NCI-H1930 (cell line): ENCODE measurements at regions not wholly inside any gene's neighbourhood (a gene's known extent, or its start where the extent isn't known, plus 50 kb on each side); places are given as distances from the start of the nearest gene placed in this dataset.
"Not testable (repeated sequence)": the region's sequence is repeated elsewhere in the genome, so short reads cannot be mapped to it uniquely, and the experiment has no call there.

Experiments
- DNase-seq, 2 experiments: peaks; one replicate each; lab custom pipeline; 2025; lab: John Stamatoyannopoulos, UW

DNA sequence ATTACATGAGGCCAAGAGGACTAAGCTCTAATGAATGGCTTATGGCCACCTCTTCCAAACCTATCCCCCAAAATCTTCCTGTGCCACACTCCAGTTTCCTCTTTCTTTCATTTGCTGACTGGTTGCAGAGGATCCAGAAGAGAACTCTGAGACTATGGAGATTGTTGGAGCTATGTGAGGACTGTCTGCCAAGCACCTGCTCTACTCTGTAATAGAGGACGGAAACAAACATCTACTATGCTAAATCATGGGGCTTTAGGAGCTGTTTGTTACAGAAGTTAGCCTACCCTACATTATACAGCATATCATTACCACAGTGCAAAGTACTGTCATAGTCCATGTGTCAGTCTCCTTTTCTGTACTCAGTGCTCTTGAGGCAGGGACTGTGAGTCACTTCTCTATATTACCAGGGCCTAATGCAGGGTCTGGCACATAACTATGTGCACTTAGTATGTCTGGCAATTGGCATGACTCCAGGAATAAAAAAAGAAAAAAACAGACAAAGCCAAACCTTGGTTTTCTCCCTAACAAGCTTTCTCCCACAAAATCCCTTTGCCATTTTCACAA is 95.1 kb downstream of the RPAP3 start:
- no peak for DNase-seq

DNA sequence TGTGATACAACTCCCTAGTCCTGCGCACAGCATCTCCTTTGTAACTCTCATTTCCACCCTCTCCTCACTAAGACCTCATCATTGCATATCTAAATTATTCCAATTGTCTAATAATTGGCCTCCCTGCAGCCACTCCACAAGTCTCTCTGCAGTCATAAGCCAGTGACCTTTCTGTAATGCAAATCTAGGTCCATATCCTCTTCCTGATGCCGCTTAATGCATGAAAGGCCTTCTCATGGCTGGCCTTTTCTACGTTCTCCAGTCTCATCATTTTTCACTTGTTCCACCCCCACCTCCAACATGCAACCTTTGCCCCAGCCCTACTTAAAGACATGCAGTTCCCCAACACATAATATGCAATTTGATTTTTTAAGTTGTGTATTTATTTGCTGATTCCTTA is 96.0 kb downstream of the RPAP3 start:
- no peak for DNase-seq

- not testable (repeated sequence) for DNase-seq
These were observed 97.2 kb downstream of the RPAP3 start for GRCh38 chr12:47608671-47609070.

DNA sequence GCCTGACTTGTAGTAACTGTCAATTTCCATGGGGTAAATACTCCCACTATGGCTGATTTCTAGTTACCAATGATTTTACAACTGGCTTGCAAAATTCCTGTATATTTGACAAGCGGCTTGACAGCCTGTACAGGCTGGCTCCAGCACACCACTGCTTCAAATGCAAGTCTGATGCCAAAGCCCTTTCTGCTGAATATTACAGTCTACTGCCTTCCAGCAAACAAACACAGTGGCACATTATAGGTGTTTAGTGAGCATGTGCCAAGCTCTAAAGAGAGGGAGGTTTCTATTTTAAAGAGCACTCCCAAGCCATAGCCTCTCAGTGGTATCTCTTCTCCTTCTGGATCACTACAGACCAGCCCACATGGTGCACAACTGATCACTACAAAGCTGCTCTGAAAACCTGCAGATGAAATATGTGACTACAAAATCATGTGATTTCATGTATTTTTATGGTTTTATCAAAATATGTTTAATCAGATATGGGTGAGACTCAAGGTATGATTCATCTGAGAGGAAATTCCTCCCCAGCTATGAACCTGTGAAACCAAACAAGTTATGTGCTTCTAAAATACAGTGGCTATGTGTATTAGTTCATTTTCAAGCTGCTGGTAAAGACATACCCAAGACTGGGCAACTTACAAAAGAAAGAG is 101.5 kb downstream of the RPAP3 start:
- no peak for DNase-seq

GRCh38 chr12:47602949-47603558 is 102.8 kb downstream of the RPAP3 start:
- no peak for DNase-seq

- DNase-seq: no peak
These were observed 103.5 kb downstream of the RPAP3 start for GRCh38 chr12:47602325-47602724.

DNA sequence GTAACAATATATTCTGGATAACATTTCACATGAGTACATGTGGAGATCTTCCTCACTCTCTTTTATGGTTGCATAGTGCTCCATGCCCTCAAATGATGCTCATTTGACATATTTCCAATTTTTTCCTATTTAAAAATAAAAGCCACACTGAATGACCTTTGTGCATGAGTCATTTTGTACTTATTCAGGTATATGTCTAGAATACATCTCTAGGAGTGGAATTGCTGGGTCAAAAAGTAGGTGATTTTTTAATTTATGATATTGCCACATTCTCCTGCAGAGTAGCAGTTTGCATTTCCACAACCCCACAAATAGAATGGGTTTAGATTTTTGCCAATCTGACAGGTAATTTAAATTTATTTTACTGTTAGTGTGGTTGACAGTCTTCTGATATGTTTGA is 104.8 kb downstream of the RPAP3 start:
- no peak for DNase-seq

DNA sequence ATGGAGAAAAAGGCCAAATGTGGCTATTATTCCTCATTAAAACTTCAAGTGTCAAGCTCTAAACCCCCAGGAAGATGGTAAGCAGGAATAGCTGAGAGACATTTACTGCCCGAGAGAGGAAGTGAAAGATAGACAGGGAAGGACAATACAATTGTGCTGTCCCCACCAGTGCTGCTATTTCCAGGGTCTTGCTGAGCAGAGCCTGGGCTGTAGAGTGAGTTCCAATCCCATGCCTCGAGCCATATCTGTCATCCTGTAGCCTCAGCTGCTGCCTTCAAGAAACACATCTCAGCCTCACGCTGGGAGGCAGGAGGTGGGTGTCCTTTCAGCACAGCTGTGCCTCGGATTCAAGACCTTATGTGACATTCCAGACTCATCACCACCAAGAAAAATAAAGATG is 114.0 kb downstream of the RPAP3 start:
- no peak for DNase-seq

DNA sequence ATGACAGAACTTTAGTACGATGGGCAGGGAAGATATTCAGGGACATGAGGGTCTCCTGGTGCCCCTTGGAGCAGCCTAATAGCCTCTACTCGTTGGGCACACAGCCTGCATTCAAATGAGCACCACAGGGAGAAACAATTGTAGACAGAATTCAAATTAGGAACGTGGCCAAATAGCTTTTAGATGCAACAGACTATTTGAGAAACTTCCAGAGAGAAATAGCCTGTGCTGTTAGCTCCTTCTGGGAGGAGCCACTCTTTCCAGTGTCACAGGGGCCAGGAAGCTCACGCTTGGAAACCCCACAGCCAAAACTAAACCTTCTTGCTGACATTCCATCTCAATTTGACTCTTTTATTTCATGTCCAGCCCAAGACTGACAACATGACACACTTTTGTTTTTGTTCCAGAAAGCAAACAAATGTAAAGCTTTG is 114.5 kb downstream of the RPAP3 start:
- DNase-seq: no peak

DNA sequence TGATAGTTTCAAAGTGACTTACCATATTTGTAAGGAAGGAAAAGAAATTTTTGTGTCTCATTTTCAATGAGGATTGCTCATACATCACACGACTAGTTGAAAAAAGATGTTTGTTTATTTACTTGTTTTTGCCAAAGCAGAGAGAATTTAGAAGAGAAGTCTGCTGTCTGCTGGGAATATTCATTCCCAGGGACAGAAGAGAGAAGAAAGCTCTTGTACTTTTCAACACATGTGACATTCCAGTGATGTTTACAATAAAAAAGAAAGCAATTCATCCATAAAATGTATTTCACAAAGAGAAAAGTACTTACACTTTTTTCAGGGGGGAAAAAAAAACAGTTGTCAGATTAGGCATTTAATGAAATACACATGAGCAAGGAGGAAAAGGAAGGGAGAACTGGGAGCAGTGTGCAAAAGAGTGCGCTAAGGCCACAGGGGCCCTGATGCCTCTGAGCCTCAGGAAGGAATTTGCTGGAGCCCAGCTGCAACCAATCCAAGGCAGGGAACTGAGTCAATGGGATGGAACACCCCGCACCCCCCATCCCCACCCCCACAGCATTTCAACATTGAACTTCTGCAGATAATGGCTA is 115.0 kb downstream of the RPAP3 start:
- no peak for DNase-seq

DNA sequence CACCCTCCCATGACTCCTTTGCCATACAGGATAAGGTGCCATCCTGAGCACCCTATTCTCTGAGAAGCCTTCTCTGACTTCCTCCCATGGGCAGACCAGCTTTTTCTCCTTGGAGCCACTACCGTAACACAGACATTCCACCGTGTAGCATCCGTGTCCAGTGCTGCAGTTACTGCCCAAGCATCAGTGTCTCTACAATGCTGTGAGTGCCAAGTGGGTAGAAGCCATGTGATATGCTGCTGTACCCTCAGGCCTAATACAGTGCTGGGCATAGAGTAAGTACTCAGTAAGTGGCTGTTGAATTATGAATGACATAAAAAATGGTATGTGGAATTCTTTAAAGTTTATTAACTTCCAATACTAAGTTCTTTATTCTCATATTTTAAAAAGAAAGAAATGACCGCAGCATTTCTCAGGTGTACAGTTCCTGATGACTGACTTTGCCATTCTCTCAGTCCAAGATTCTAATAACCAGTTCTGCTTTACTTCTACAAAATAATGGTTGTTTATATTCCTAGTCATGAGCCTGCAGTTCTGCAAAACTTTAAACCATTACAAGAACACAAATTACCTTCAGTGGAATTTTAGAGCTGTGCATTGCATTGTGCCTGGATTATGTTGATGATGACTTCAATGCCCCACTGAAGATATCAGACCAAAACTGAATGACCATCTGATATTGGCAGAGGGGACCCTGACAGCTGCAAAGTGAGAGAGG is 118.7 kb downstream of the RPAP3 start:
- no peak for DNase-seq

- no peak for DNase-seq
These were observed 120.3 kb downstream of the RPAP3 start for GRCh38 chr12:47585507-47585906.

GRCh38 chr12:47578836-47579235 is 127.0 kb downstream of the RPAP3 start:
- DNase-seq: no peak

DNA sequence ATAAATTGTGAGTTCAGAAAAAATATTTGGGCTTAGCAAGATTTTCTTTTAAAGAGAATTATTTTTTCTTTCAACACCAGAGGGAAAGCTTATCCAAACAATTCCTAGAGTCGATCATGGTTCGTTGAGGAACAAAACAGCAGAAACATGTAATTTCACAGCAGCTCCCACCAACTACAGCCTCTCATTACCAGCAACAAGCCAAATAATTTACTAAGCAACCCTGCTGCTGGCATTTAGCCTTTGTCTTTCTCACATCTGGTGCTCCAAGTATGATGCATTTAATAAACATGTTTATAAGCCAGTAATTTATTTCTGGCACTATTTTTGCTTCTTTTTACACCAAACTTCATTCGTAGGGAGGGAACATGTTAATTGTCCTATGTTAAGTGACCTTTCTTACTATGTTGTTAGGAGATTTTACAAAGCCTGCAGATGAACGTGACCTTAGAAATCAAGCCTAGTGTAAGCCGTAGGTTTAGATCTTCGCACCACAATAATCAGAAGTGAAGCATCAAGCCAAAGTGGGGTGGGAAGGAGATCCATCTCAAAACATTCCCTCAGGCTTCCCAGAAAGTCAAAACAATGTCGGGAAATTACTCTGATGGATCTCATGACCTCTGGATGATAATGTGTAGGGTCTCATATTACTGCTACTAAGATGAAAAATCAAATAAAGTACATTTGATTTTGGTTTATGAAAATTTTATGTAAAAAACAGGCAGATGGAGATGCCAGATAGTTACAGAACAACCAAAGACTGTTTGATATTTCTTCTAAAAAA is 128.4 kb downstream of the RPAP3 start:
- DNase-seq: peak; percentile 54 to 80

DNA sequence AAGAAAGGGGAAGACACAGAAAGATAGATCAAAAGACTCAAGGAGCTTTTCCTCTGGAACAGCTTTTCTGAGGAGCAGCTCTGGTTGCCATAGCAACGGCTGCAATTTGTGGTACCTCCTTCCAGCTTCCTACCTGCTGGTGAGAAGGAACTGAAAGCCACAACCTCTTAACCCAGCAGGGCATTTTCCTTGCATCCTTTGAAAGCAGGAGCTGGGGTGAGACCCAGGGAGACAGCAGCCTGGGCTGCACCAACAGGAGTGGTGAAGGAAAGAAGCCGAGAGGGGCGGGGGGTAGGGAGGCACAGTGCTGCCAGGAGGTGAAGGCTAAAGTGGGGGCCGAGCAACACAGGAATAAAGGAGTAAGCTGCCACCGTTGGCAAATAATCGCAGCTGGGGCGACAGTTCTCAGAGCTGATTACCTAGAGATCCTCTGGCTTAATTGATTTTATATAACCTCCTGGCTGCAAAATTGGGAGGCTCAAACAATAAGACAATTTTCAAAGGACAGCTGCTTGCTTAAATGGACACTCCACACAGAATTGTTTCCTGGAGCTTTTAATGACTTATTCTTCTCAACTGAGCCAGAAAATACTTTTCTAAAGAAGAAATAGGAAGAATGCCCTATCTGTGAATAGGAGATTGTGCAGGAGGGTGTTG is 129.4 kb downstream of the RPAP3 start:
- DNase-seq: peak; percentile 87 to 97

DNA sequence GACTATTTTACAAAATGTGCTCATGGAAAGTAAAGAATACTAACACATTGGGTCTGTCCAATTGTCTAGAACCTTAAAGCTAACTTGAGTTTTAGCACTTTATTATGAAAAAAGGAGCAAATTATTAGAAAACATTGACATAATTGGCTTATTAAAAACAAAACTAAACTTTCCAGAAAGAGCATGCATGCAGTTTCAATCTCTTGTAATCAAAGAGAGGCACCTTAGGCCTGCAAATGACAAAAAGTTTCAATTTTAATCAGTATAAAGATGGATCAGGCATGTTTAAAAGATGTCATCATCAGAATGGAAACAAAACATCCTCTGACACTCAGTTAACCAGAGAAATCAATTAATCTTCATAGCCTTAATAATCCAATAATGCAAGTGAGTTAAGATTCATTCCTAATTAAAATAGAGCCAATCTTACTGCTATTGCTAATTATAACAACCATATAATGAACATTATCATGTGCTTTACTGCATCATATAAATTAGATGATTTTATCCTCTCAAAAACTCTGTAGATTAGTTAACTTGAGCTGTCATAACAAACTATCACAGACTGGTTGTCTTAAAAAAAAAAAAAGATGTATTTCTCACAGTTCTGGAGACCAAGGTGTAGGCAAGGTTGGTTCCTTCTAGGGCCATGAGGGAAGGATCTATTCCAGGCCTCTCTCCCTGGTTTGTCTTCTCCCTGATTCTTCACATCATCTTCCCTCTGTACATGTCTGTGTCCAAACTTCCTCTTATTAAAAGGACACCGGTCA is 131.4 kb downstream of the RPAP3 start:
- DNase-seq: no peak

- no peak for DNase-seq
These were observed 132.6 kb downstream of the RPAP3 start for GRCh38 chr12:47573146-47573659.

DNA sequence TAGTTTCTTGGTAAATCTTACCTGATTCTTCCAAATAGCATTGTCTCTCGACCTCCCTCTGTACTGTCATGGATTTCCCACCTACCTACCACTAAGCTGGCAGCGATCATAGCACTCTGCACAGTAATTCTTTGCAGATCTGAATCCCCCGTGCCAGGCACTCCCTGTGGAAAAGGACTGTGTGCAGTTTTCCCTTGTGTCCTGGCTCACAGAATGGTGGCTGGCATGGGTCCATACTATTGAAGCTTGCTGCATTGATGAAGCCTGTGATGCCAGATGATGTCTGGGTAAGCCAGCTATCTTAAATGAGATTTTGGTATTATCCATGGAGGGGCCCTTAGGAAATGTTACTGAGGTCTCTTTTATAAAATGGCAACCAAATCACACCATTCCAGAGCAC is 135.7 kb downstream of the RPAP3 start:
- no peak for DNase-seq

- DNase-seq: no peak
These were observed 143.6 kb downstream of the RPAP3 start for GRCh38 chr12:47562201-47562600.

- no peak for DNase-seq
These were observed 144.1 kb downstream of the RPAP3 start for GRCh38 chr12:47561746-47562145.
